ENCODE measurements at regions not wholly inside any gene's neighbourhood (a gene's known extent, or its start where the extent isn't known, plus 50 kb on each side); places are given as distances from the start of the nearest gene placed in this dataset.

DNA sequence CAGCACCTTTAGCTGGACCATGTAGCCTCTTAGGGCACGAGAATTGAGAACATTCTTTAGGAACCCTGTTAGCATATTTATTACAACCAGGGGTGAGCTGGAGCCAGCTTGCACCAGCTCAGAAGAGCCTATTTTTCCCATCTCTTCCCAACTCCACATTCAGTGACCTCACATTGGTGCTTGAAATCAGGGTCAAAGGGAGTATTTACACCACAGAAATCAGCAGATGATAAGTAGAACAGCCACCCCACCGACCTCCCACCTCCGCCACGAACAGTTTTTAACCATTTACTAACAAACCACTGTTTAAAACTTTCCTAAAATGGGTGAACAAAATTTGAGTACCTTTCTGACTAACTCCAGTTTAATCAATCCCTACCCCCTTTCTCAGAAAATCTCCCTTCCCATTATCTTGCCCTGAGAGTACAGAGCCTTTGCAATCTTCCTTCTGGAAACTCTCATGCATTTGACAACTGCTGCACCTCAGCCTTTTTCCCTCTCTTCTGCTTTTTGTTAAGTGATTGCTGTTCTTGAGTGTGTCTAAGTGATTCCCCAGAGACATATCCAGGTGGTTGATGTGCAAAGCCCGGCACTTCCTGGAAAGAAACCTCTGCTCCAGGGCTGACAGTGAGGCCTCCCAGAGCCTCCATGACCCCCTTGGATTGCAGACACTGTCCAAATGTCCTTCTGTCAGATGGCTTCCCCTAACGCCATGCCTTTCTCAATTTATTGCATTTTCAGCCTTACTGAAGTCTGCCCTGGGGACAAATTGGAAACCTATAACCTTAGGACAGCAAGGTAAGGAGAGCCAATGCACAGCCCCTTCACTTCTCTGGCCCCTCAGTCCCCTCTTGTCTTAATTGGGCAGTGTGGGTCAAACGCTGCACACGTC lies 389.5 kb upstream of the TNP1 start:
- H3K4me3 ChIP-seq = no peak overlapping the region
- H3K27ac ChIP-seq = peak overlapping the region in 7 of 10 donors; percentile 5 to 77 (median 70)
- H3K36me3 ChIP-seq = no peaks in the 10 kb centered on the region
- DNase-seq = no peak
- H3K9me3 ChIP-seq = no peaks in the 10 kb centered on the region
- ATAC-seq = no peak
- WGBS, 2 donors = 65 to 67% methylated on average over 8 of the region's 8 CpGs
- TF ChIP-seq, protein P1, sequence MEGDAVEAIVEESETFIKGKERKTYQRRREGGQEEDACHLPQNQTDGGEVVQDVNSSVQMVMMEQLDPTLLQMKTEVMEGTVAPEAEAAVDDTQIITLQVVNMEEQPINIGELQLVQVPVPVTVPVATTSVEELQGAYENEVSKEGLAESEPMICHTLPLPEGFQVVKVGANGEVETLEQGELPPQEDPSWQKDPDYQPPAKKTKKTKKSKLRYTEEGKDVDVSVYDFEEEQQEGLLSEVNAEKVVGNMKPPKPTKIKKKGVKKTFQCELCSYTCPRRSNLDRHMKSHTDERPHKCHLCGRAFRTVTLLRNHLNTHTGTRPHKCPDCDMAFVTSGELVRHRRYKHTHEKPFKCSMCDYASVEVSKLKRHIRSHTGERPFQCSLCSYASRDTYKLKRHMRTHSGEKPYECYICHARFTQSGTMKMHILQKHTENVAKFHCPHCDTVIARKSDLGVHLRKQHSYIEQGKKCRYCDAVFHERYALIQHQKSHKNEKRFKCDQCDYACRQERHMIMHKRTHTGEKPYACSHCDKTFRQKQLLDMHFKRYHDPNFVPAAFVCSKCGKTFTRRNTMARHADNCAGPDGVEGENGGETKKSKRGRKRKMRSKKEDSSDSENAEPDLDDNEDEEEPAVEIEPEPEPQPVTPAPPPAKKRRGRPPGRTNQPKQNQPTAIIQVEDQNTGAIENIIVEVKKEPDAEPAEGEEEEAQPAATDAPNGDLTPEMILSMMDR (IDR thresholded peaks at IDR 0.05) = no peak
- H3K27me3 ChIP-seq = peaks cover 0 to 62% (median 0%) of the 10 kb centered on the region in 7 donors
- intact Hi-C loops (cut with DNase I) = no loop called here
- H3K4me1 ChIP-seq = peaks cover 0 to 31% (median 21%) of the 10 kb centered on the region in 9 donors

DNA sequence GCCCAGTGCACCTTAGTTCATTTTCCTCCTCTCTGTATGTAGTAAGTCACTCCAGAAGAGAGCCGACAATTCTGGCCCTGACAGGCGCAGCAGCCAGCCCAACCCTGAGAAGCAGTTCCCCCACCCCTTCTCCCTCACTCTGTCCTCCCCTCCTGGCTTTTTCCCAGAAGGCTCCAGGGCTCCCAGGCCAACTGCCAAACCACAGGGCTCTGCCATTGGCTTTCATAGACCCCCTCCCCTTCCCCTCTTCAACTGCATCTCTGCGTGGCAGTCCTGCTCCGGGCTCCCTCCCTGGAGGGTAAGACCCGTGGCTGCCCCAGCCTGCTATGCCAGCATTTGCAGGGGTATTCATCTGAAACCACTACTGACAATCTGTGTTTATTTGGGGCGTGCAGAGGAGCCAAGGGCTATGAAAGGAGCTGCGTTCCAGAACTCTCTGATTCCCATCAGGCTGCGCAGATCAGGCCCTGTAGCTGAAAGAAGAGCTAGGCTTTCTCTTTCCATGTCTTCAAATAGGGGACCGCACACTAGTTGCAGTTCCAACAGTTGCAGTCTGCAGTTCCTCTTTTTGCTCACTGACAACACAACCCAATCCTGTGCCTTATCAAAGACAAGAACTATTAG lies 388.6 kb upstream of the TNP1 start:
- Histone ChIP-seq H3K4me3 (peak overlapping the region in 6 of 10 donors; percentile 8 to 24 (median 14)), H3K27me3 (peaks cover 0 to 60% (median 0%) of the 10 kb centered on the region in 7 donors), H3K36me3 (no peaks in the 10 kb centered on the region), H3K9me3 (no peaks in the 10 kb centered on the region), H3K4me1 (peaks cover 0 to 31% (median 21%) of the 10 kb centered on the region in 9 donors), H3K27ac (peak overlapping the region; percentile 5 to 77 (median 68))
- WGBS, 2 donors = 25 to 28% methylated on average over 9 of the region's 9 CpGs
- TF ChIP-seq, protein P1 (IDR thresholded peaks at IDR 0.05) = no peak
- DNase-seq (peak; percentile 72 to 88), ATAC-seq (peak; percentile 86 to 96 (median 90))
- intact Hi-C loops (cut with DNase I) = no loop called here

DNA sequence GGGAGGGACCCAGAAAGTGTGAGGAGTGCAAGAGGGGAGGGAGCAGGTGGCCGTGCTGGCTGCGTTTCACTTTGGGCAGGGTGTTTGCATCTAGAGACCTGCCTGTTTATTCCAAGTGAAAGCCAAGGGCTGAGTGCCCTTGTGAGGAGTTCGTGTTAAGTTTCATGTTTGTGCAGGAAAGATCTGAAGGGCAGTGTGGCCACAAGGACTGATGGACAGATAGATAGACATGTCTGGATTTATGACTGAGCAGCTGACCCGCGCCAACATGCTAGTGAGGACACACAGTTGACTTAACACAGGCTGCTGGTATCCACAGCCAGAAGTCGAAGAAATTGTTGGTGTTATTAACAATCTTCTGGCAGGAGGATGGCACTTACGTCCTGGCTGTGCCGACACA lies 387.6 kb upstream of the TNP1 start:
- no peak for DNase-seq
- ATAC-seq = no peak
- no peaks in the 10 kb centered on the region for H3K9me3 ChIP-seq
- peaks cover 0 to 31% (median 21%) of the 10 kb centered on the region in 9 donors for H3K4me1 ChIP-seq
- 68 to 72% methylated on average over 8 of the region's 8 CpGs for WGBS, 2 donors
- H3K36me3 ChIP-seq = no peaks in the 10 kb centered on the region
- H3K27ac ChIP-seq = peak overlapping the region in 7 of 10 donors; percentile 62 to 77 (median 70)
- peaks cover 0 to 64% (median 0%) of the 10 kb centered on the region in 7 donors for H3K27me3 ChIP-seq
- no peak overlapping the region for H3K4me3 ChIP-seq
- intact Hi-C loops (cut with DNase I) = no loop called here
- TF ChIP-seq, protein P1 (IDR thresholded peaks at IDR 0.05) = no peak

GRCh38 chr2:217246108-217246507 lies 386.2 kb upstream of the TNP1 start:
- H3K4me1 ChIP-seq = peaks cover 0 to 31% (median 21%) of the 10 kb centered on the region in 9 donors
- no peak for DNase-seq
- ATAC-seq = no peak
- no peaks in the 10 kb centered on the region for H3K36me3 ChIP-seq
- H3K27ac ChIP-seq = no peak overlapping the region
- WGBS, 2 donors = 95 to 96% methylated on average over 6 of the region's 6 CpGs
- no peaks in the 10 kb centered on the region for H3K9me3 ChIP-seq
- H3K27me3 ChIP-seq = peaks cover 0 to 75% (median 0%) of the 10 kb centered on the region in 7 donors
- intact Hi-C loops (cut with DNase I) = no loop called here
- TF ChIP-seq, protein P1 (IDR thresholded peaks at IDR 0.05) = no peak
- H3K4me3 ChIP-seq = no peak overlapping the region
